ENCODE measurements at regions not wholly inside any gene's neighbourhood (a gene's known extent, or its start where the extent isn't known, plus 50 kb on each side); places are given as distances from the start of the nearest gene placed in this dataset.

DNA sequence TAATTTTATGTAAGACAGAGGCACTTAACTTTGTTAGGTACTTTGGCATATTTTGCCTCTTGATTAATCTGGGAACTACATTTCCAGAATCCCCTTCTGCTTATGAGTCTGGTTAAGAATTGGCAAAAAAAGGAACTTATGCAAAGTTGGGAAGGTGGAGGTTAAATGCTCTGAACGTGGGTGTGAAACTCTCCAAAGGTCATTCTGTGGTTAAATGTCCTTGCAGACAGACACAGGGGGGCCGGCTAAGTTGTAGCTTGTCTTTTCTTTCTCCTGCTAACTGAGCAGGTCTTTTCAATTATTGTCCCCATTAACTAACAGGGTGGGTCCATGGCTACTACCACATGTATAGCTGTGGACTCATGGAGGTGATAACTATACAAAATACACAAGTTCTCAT lies 248.6 kb upstream of the NOVA1 start:
- no peak for TF ChIP-seq CTCF (IDR thresholded peaks at IDR 0.05; ENCODE audit: insufficient read depth, low read length, severe bottlenecking)
- no peaks in the 10 kb centered on the region for H3K36me3 ChIP-seq (ENCODE audit: control insufficient read depth, insufficient read depth, low read length)
- FAIRE-seq (no peak), DNase-seq (ENCODE audit: low read depth) (no peak)
- H3K27me3 ChIP-seq (ENCODE audit: control insufficient read depth, insufficient read depth, low read length) = no peaks in the 10 kb centered on the region
- H3K4me3 ChIP-seq (ENCODE audit: low read depth, low read length) = no peak overlapping the region

DNA sequence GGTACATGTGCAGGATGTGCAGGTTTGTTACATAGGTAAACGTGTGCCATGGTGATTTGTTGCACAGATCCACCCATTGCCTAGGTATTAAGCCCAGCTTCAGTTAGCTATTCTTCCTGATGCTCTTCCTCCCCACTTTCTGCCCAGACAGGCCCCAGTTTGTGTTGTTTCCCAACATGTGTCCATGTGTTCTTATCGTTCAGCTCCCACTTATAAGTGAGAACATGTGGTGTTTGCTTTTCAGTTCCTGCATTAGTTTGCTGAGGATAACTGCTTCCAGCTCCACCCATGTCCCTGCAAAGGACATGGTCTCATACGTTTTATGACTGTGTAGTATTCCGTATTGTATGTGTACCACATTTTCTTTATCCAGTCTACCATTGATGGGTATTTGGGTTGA lies 251.7 kb upstream of the NOVA1 start:
- Histone ChIP-seq H3K4me3 (ENCODE audit: low read depth, low read length) (no peak overlapping the region), H3K36me3 (ENCODE audit: control insufficient read depth, insufficient read depth, low read length) (no peaks in the 10 kb centered on the region), H3K27me3 (ENCODE audit: control insufficient read depth, insufficient read depth, low read length) (no peaks in the 10 kb centered on the region)
- no peak for TF ChIP-seq CTCF (IDR thresholded peaks at IDR 0.05; ENCODE audit: insufficient read depth, low read length, severe bottlenecking)
- DNase-seq (ENCODE audit: low read depth) = peak; percentile 45
- FAIRE-seq = no peak

DNA sequence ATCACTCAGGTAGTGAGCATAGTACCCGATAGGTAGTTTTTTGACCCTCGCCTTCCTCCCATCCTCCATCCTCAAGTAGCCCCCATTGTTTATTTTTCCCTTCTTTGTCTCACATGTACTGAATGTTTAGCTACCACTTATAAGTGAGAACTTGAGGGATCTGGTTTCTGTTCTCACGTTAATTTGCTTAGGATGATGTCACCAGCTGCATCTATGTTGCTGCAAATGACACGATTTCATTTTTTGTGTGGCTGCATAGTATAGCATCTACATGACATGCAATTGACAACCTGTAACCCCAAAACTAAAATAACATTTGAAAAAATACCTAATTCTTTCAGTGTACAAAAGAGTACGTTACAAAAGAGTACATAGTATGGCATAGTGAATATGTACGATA lies 254.0 kb upstream of the NOVA1 start:
- Histone ChIP-seq H3K27me3 (ENCODE audit: control insufficient read depth, insufficient read depth, low read length) (no peaks in the 10 kb centered on the region), H3K36me3 (ENCODE audit: control insufficient read depth, insufficient read depth, low read length) (no peaks in the 10 kb centered on the region), H3K4me3 (ENCODE audit: low read depth, low read length) (no peak overlapping the region)
- TF ChIP-seq CTCF (IDR thresholded peaks at IDR 0.05; ENCODE audit: insufficient read depth, low read length, severe bottlenecking) = no peak
- FAIRE-seq (no peak), DNase-seq (ENCODE audit: low read depth) (no peak)

GRCh38 chr14:26855077-26855753 lies 257.4 kb upstream of the NOVA1 start:
- DNase-seq (ENCODE audit: low read depth) (no peak), FAIRE-seq (no peak)
- H3K4me3 ChIP-seq (ENCODE audit: low read depth, low read length) = no peak overlapping the region
- H3K27me3 ChIP-seq (ENCODE audit: control insufficient read depth, insufficient read depth, low read length) = no peaks in the 10 kb centered on the region
- no peak for TF ChIP-seq CTCF (IDR thresholded peaks at IDR 0.05; ENCODE audit: insufficient read depth, low read length, severe bottlenecking)
- no peaks in the 10 kb centered on the region for H3K36me3 ChIP-seq (ENCODE audit: control insufficient read depth, insufficient read depth, low read length)

DNA sequence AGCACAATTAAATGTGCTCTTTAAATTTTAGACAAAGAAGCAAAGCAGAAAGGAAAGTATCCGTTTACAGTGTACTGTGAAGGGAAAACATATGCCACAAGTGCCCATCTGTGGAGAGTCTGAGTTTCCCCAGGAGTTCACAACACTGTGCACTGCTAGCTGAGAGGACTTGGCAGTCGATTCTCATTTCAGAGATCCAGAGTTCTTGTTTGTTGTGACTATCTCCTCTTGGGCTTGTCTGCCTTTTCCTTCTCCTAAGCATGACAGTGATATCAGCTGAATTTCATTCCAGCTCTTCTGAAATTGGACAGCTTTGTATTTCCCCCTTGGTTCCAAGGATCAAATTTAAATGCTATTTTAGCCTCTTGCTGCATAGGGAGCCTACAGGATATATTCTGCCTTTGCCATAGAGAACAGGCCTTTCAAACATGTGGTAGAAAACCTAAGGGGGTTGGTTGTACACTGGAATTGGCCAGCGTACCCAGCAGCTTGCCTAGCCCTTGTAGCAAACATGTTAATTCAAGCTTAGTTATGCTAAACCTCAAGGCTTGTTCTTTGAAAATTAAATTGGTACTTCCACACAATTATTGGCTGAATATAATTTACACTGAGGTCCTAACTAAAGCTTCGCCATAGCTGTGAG lies 259.2 kb upstream of the NOVA1 start:
- DNase-seq (ENCODE audit: low read depth) (no peak), FAIRE-seq (no peak)
- peaks cover 1% of the 10 kb centered on the region for H3K27me3 ChIP-seq (ENCODE audit: control insufficient read depth, insufficient read depth, low read length)
- no peak overlapping the region for H3K4me3 ChIP-seq (ENCODE audit: low read depth, low read length)
- H3K36me3 ChIP-seq (ENCODE audit: control insufficient read depth, insufficient read depth, low read length) = no peaks in the 10 kb centered on the region
- TF ChIP-seq CTCF (IDR thresholded peaks at IDR 0.05; ENCODE audit: insufficient read depth, low read length, severe bottlenecking) = no peak

GRCh38 chr14:26859483-26859882 lies 261.6 kb upstream of the NOVA1 start:
- H3K4me3 ChIP-seq (ENCODE audit: low read depth, low read length) = no peak overlapping the region
- no peak for TF ChIP-seq CTCF (IDR thresholded peaks at IDR 0.05; ENCODE audit: insufficient read depth, low read length, severe bottlenecking)
- DNase-seq (ENCODE audit: low read depth) (no peak), FAIRE-seq (no peak)
- peaks cover 1% of the 10 kb centered on the region for H3K27me3 ChIP-seq (ENCODE audit: control insufficient read depth, insufficient read depth, low read length)
- H3K36me3 ChIP-seq (ENCODE audit: control insufficient read depth, insufficient read depth, low read length) = no peaks in the 10 kb centered on the region

Measured in bronchial epithelial cell (primary cell).